K562 (cell line): ENCODE measurements at regions not wholly inside any gene's neighbourhood (a gene's known extent, or its start where the extent isn't known, plus 50 kb on each side); places are given as distances from the start of the nearest gene placed in this dataset.

Source experiments
- AFF4 ChIP-seq: sonication (generic); formaldehyde crosslinking; IDR thresholded peaks from 2 replicates; pipeline ENCODE4 v1.8.0; 2023; ENCODE audit warnings: mild to moderate bottlenecking, missing genetic modification reagents
- CEBPB ChIP-seq: fragments of 450-650 bp; IDR thresholded peaks from 2 replicates; pipeline ENCODE4 v1.6.1; 2016; ENCODE audit warnings: missing genetic modification characterization, missing compliant biosample characterization
- CTCF ChIP-seq, 3 experiments: IDR thresholded peaks in 2 of 3; conservative IDR thresholded peaks in 1 of 3; 2 replicates each; pipeline ENCODE4 v1.5.1; 2011 to 2012; ENCODE audit warnings: low read length in 3 of 3, mild to moderate bottlenecking in 3 of 3, control low read depth in 2 of 3, improper control_type of control experiment in 1 of 3, inconsistent platforms in 1 of 3, low read depth in 1 of 3, mixed read lengths in 1 of 3, moderate library complexity in 1 of 3; ENCODE audit not compliant: insufficient read depth in 2 of 3
- GABPB1 ChIP-seq: sonication (generic); formaldehyde crosslinking; IDR thresholded peaks from 2 replicates; pipeline ENCODE4 v1.8.0; 2022; ENCODE audit warnings: mild to moderate bottlenecking, missing genetic modification reagents
- HDAC6 ChIP-seq: IDR thresholded peaks from 2 replicates; pipeline ENCODE4 v1.6.1; 2012; ENCODE audit warnings: low read depth, mild to moderate bottlenecking, control low read depth, inconsistent platforms, low read length, moderate library complexity
- MXI1 ChIP-seq: IDR thresholded peaks from 2 replicates; pipeline ENCODE4 v1.6.1; 2011; ENCODE audit warnings: low read depth, mild to moderate bottlenecking, improper control_type of control experiment, low read length
- TAF9B ChIP-seq: fragments of 450-650 bp; IDR thresholded peaks from 2 replicates; pipeline ENCODE4 v1.6.1; 2018; ENCODE audit warnings: mild to moderate bottlenecking; ENCODE audit not compliant: partially characterized antibody
- TCF7L2 ChIP-seq: fragments of 150-350 bp; IDR thresholded peaks from 2 replicates; pipeline ENCODE4 v1.6.1; 2016; ENCODE audit warnings: low read depth, mild to moderate bottlenecking, low read length, moderate library complexity
- ZNF274 ChIP-seq: IDR thresholded peaks from 2 replicates; pipeline ENCODE4 v1.6.1; 2011; ENCODE audit warnings: low read depth, mild to moderate bottlenecking, low read length, moderate library complexity, borderline replicate concordance
- TF ChIP-seq, protein P1 (sequence below): fragments of 200-800 bp; sonication (Bioruptor generic); IDR thresholded peaks from 2 replicates; pipeline ENCODE4 v1.6.1; 2016; ENCODE audit warnings: missing genetic modification characterization, missing compliant biosample characterization

- TF ChIP-seq, protein P1, sequence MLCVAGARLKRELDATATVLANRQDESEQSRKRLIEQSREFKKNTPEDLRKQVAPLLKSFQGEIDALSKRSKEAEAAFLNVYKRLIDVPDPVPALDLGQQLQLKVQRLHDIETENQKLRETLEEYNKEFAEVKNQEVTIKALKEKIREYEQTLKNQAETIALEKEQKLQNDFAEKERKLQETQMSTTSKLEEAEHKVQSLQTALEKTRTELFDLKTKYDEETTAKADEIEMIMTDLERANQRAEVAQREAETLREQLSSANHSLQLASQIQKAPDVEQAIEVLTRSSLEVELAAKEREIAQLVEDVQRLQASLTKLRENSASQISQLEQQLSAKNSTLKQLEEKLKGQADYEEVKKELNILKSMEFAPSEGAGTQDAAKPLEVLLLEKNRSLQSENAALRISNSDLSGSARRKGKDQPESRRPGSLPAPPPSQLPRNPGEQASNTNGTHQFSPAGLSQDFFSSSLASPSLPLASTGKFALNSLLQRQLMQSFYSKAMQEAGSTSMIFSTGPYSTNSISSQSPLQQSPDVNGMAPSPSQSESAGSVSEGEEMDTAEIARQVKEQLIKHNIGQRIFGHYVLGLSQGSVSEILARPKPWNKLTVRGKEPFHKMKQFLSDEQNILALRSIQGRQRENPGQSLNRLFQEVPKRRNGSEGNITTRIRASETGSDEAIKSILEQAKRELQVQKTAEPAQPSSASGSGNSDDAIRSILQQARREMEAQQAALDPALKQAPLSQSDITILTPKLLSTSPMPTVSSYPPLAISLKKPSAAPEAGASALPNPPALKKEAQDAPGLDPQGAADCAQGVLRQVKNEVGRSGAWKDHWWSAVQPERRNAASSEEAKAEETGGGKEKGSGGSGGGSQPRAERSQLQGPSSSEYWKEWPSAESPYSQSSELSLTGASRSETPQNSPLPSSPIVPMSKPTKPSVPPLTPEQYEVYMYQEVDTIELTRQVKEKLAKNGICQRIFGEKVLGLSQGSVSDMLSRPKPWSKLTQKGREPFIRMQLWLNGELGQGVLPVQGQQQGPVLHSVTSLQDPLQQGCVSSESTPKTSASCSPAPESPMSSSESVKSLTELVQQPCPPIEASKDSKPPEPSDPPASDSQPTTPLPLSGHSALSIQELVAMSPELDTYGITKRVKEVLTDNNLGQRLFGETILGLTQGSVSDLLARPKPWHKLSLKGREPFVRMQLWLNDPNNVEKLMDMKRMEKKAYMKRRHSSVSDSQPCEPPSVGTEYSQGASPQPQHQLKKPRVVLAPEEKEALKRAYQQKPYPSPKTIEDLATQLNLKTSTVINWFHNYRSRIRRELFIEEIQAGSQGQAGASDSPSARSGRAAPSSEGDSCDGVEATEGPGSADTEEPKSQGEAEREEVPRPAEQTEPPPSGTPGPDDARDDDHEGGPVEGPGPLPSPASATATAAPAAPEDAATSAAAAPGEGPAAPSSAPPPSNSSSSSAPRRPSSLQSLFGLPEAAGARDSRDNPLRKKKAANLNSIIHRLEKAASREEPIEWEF (CRISPR knock-in tag), result no peak
- TF ChIP-seq AFF4 (CRISPR knock-in tag) (no peak), HDAC6 (no peak), CEBPB (tag) (no peak), CTCF (IDR thresholded peaks at IDR 0.05 in 2 of 3, conservative IDR thresholded peaks at IDR 0.05 in 1 of 3; ENCODE audit: insufficient read depth in 2 of 3, low read depth in 1 of 3, low read length in 3 of 3) (no peak), MXI1 (no peak), GABPB1 (CRISPR knock-in tag) (no peak), TCF7L2 (no peak), ZNF274 (no peak), TAF9B (no peak)
Observed at GRCh38 chr13:103315711-103316110, 249.5 kb upstream of the SLC10A2 start.
